ENCODE measurements at regions not wholly inside any gene's neighbourhood (a gene's known extent, or its start where the extent isn't known, plus 50 kb on each side); places are given as distances from the start of the nearest gene placed in this dataset.

GRCh38 chr3:14057701-14058100 is 67.0 kb downstream of the CHCHD4 start:
- Histone ChIP-seq H3K4me3 (no peak overlapping the region), H3K9me3 (no peaks in the 10 kb centered on the region), H3K36me3 (no peaks in the 10 kb centered on the region), H3K4me1 (no peaks in the 10 kb centered on the region), H3K27ac (no peak overlapping the region), H3K27me3 (no peaks in the 10 kb centered on the region)
- no peak for TF ChIP-seq POLR2A (IDR thresholded peaks at IDR 0.05)
- no peak for TF ChIP-seq POLR2AphosphoS5 (IDR thresholded peaks at IDR 0.05; ENCODE audit: insufficient read depth in 1 of 2, low read depth in 1 of 2)
- no peak for TF ChIP-seq CTCF (IDR thresholded peaks at IDR 0.05)
- no peak for DNase-seq (ENCODE audit: extremely low spot score in 2 of 2)
- intact Hi-C loops (cut with DNase I) = no loop called here

- no peaks in the 10 kb centered on the region for H3K9me3 ChIP-seq
- no peaks in the 10 kb centered on the region for H3K27me3 ChIP-seq
- H3K36me3 ChIP-seq = no peaks in the 10 kb centered on the region
- no peak for TF ChIP-seq POLR2A (IDR thresholded peaks at IDR 0.05)
- H3K4me3 ChIP-seq = no peak overlapping the region
- no peak for DNase-seq (ENCODE audit: extremely low spot score in 2 of 2)
- peaks cover 13% of the 10 kb centered on the region for H3K4me1 ChIP-seq
- H3K27ac ChIP-seq = no peak overlapping the region
- intact Hi-C loops (cut with DNase I) = no loop called here
Measured at GRCh38 chr3:14047841-14048240, 76.8 kb downstream of the CHCHD4 start.

GRCh38 chr3:14047027-14047426 is 77.6 kb downstream of the CHCHD4 start:
- Histone ChIP-seq H3K4me1 (peaks cover 19% of the 10 kb centered on the region), H3K9me3 (no peaks in the 10 kb centered on the region), H3K27ac (no peak overlapping the region), H3K36me3 (no peaks in the 10 kb centered on the region), H3K27me3 (no peaks in the 10 kb centered on the region), H3K4me3 (no peak overlapping the region)
- intact Hi-C loops (cut with DNase I) = no loop called here
- TF ChIP-seq CTCF (IDR thresholded peaks at IDR 0.05) = no peak
- DNase-seq (ENCODE audit: extremely low spot score in 2 of 2) = no peak

GRCh38 chr3:14042680-14043079 is 82.0 kb downstream of the CHCHD4 start:
- Histone ChIP-seq H3K27ac (no peak overlapping the region), H3K4me1 (peaks cover 12% of the 10 kb centered on the region)

GRCh38 chr3:14039149-14039548 is 85.5 kb downstream of the CHCHD4 start:
- H3K27me3 ChIP-seq = no peaks in the 10 kb centered on the region
- H3K27ac ChIP-seq = no peak overlapping the region
- no peak for DNase-seq (ENCODE audit: extremely low spot score in 2 of 2)
- H3K4me3 ChIP-seq = no peak overlapping the region
- intact Hi-C loops (cut with DNase I) = no loop called here
- no peaks in the 10 kb centered on the region for H3K9me3 ChIP-seq
- H3K36me3 ChIP-seq = no peaks in the 10 kb centered on the region
- peaks cover 12% of the 10 kb centered on the region for H3K4me1 ChIP-seq
- no peak for TF ChIP-seq POLR2A (IDR thresholded peaks at IDR 0.05)
- no peak for TF ChIP-seq CTCF (IDR thresholded peaks at IDR 0.05)
- no peak for TF ChIP-seq POLR2AphosphoS5 (IDR thresholded peaks at IDR 0.05; ENCODE audit: insufficient read depth in 1 of 2, low read depth in 1 of 2)

More at GRCh38 chr3:14042680-14043079, 82.0 kb downstream of the CHCHD4 start:
- no peaks in the 10 kb centered on the region for H3K27me3 ChIP-seq
- H3K4me3 ChIP-seq = no peak overlapping the region
- no peak for TF ChIP-seq POLR2A (IDR thresholded peaks at IDR 0.05)
- no peak for TF ChIP-seq CTCF (IDR thresholded peaks at IDR 0.05)
- no peak for TF ChIP-seq POLR2AphosphoS5 (IDR thresholded peaks at IDR 0.05; ENCODE audit: insufficient read depth in 1 of 2, low read depth in 1 of 2)
- no peak for DNase-seq (ENCODE audit: extremely low spot score in 2 of 2)
- no peaks in the 10 kb centered on the region for H3K9me3 ChIP-seq
- intact Hi-C loops (cut with DNase I) = no loop called here
- no peaks in the 10 kb centered on the region for H3K36me3 ChIP-seq

- intact Hi-C loops (cut with DNase I) = no loop called here
- Histone ChIP-seq H3K4me1 (no peaks in the 10 kb centered on the region), H3K27ac (no peak overlapping the region), H3K9me3 (no peaks in the 10 kb centered on the region), H3K36me3 (no peaks in the 10 kb centered on the region), H3K4me3 (no peak overlapping the region), H3K27me3 (no peaks in the 10 kb centered on the region)
- TF ChIP-seq POLR2A (IDR thresholded peaks at IDR 0.05) (no peak), CTCF (IDR thresholded peaks at IDR 0.05) (no peak), POLR2AphosphoS5 (IDR thresholded peaks at IDR 0.05; ENCODE audit: insufficient read depth in 1 of 2, low read depth in 1 of 2) (no peak)
- DNase-seq (ENCODE audit: extremely low spot score in 2 of 2) = no peak
Measured at GRCh38 chr3:14037211-14037610, 87.5 kb downstream of the CHCHD4 start.
